K562 (cell line): ENCODE measurements at regions not wholly inside any gene's neighbourhood (a gene's known extent, or its start where the extent isn't known, plus 50 kb on each side); places are given as distances from the start of the nearest gene placed in this dataset.

Experiments
- ATAC-seq: fragments of 200-7000 bp; cut with Tn5 transposase; 3 replicates; pipeline ENCODE4 v1.9.1; 2020; ENCODE audit warnings: moderate library complexity
- BruUV-seq: library from RNA; stranded (reverse); fragments of 400-500 nt; replicated peaks from 2 replicates; lab custom pipeline; 2021; lab: Mats Ljungman, UMichigan
- CTCF ChIA-PET: fragments of 300-600 bp; formaldehyde crosslinking; extraction: SDS; loops from one replicate; lab custom pipeline; 2021; ENCODE audit warnings: low intra/inter-chr PET ratio; lab: Yijun Ruan, JAX
- POLR2A ChIA-PET: fragments of 300-600, 350-650 bp; sonication (Branson Sonifier 250); formaldehyde crosslinking; extraction: SDS; loops from one replicate; lab custom pipeline; 2021; ENCODE audit warnings: antibody characterized with exemption, inconsistent platforms; lab: Yijun Ruan, JAX
- DNase-seq, 4 experiments: peaks; one replicate each; pipeline versions ENCODE4 v3.0.0 to v3.0.0-alpha.2; 2011 to 2018; ENCODE audit warnings: low spot score in 3 of 4, mixed read lengths in 3 of 4; ENCODE audit errors: extremely low read depth in 1 of 4
- FAIRE-seq: peaks from 2 replicates; lab custom pipeline; 2011; peaks lifted over from hg19 to GRCh38; lab: Jason Lieb, UNC
- H2AFZ ChIP-seq: 2 replicates; pipeline ENCODE4 v1.6.0; 2011; ENCODE audit warnings: low read depth, low read length, control low read depth, inconsistent platforms
- H3K27ac ChIP-seq: fragments of 200-600 bp; 3 replicates; pipeline ENCODE4 v1.8.0; 2011; ENCODE audit warnings: low read depth, mild to moderate bottlenecking, control low read depth, inconsistent platforms, low read length, moderate library complexity, mixed read lengths; ENCODE audit errors: extremely low read depth
- H3K27me3 ChIP-seq, 2 experiments: fragments of 300-600 bp in 1 of 2; 2 replicates in 1 of 2; 3 replicates in 1 of 2; pipeline versions ENCODE4 v1.6.0 to v1.8.0; 2011; ENCODE audit warnings: inconsistent platforms in 2 of 2, low read length in 2 of 2, mild to moderate bottlenecking in 1 of 2, mixed read lengths in 1 of 2, moderate library complexity in 1 of 2; ENCODE audit not compliant: control insufficient read depth in 2 of 2, insufficient read depth in 2 of 2
- H3K36me3 ChIP-seq: fragments of 300-600 bp; 3 replicates; pipeline ENCODE4 v1.8.0; 2011; ENCODE audit warnings: mild to moderate bottlenecking, low read length, inconsistent platforms; ENCODE audit not compliant: control insufficient read depth, insufficient read depth
- H3K4me1 ChIP-seq, 2 experiments: fragments of 200-600 bp in 1 of 2; replicated peaks in 1 of 2; 2 replicates in 1 of 2; 3 replicates in 1 of 2; pipeline versions ENCODE4 v1.5.1 to v1.8.0; 2011; ENCODE audit warnings: inconsistent platforms in 2 of 2, low read length in 2 of 2, mild to moderate bottlenecking in 1 of 2, mixed read lengths in 1 of 2, moderate library complexity in 1 of 2; ENCODE audit not compliant: control insufficient read depth in 2 of 2, insufficient read depth in 2 of 2
- H3K4me2 ChIP-seq: 2 replicates; pipeline ENCODE4 v1.6.1; 2011; ENCODE audit warnings: low read length, control low read depth, inconsistent platforms, mixed read lengths; ENCODE audit not compliant: insufficient read depth
- H3K4me3 ChIP-seq: fragments of 200-600 bp; sonication (generic), shearing (Covaris generic); 2 replicates; pipeline ENCODE4 v1.5.1; 2016; ENCODE audit warnings: control low read depth, inconsistent platforms
- H3K79me2 ChIP-seq: fragments of 200-600 bp; 3 replicates; pipeline ENCODE4 v1.8.0; 2011; ENCODE audit warnings: low read length, inconsistent platforms; ENCODE audit not compliant: control insufficient read depth, insufficient read depth
- H3K9ac ChIP-seq, 2 experiments: 2 replicates each; pipeline versions ENCODE4 v1.6.0 to v1.6.1; 2011; ENCODE audit warnings: low read depth in 2 of 2, low read length in 2 of 2, control low read depth in 1 of 2, inconsistent platforms in 1 of 2, mild to moderate bottlenecking in 1 of 2, mixed read lengths in 1 of 2; ENCODE audit not compliant: insufficient read depth in 1 of 2
- H3K9me1 ChIP-seq: one replicate; pipeline ENCODE4 v1.6.0; 2011; ENCODE audit warnings: inconsistent platforms, mild to moderate bottlenecking, low read length, moderate library complexity; ENCODE audit not compliant: control insufficient read depth, insufficient read depth
- H3K9me3 ChIP-seq: replicated peaks from 2 replicates; pipeline ENCODE4 v1.5.1; 2011; ENCODE audit warnings: low read depth, low read length, inconsistent platforms; ENCODE audit not compliant: control insufficient read depth, insufficient read depth
- H4K20me1 ChIP-seq: replicated peaks from 2 replicates; pipeline ENCODE4 v1.6.1; 2011; ENCODE audit warnings: low read length, inconsistent platforms, mixed read lengths; ENCODE audit not compliant: control insufficient read depth, insufficient read depth
- BHLHE40 ChIP-seq: IDR thresholded peaks from 2 replicates; pipeline ENCODE4 v1.6.1; 2011; ENCODE audit warnings: low read length, improper control_type of control experiment
- DMBX1 ChIP-seq: fragments of 250-450 bp; sonication (Bioruptor Pico); IDR thresholded peaks from 2 replicates; pipeline ENCODE4 v1.8.0; 2022; ENCODE audit warnings: inconsistent platforms, mild to moderate bottlenecking, moderate library complexity, borderline replicate concordance
- SLC30A9 ChIP-seq: fragments of 250-450 bp; sonication (Bioruptor Pico); IDR thresholded peaks from 2 replicates; pipeline ENCODE4 v1.8.0; 2022; ENCODE audit warnings: mild to moderate bottlenecking, moderate library complexity
- ZC3H4 ChIP-seq: sonication (generic); formaldehyde crosslinking; IDR thresholded peaks from 2 replicates; pipeline ENCODE4 v1.9.0; 2021; ENCODE audit warnings: missing genetic modification reagents, borderline replicate concordance
- ZNF644 ChIP-seq: fragments of 200-800 bp; sonication (Bioruptor generic); IDR thresholded peaks from 2 replicates; pipeline ENCODE4 v1.6.1; 2016; ENCODE audit warnings: low read depth, missing genetic modification characterization, missing compliant biosample characterization
- WGBS: fragments of 100-300 bp; shearing (Covaris generic); methylation state at CpG from one replicate; pipeline ENCODE4 v1.1.6; 2016; ENCODE audit warnings: low coverage, mixed read lengths; ENCODE audit not compliant: insufficient coverage; ENCODE audit errors: missing lambda C conversion rate; 5-methylcytosine and 5-hydroxymethylcytosine counted together
- in situ Hi-C: fragments of 300-500 bp; cut with MboI; formaldehyde crosslinking; loops from 4 replicates; pipeline ENCODE4 v1.15.0; 2018; ENCODE audit warnings: inconsistent platforms, mixed read lengths
- intact Hi-C: fragments of 100-400 bp; cut with micrococcal nuclease; formaldehyde crosslinking; loops from 2 replicates; pipeline ENCODE4 v1.14.2; 2022
- TF ChIP-seq, protein P1 (sequence below): fragments of 200-600 bp; sonication (generic); IDR thresholded peaks from one replicate; pipeline ENCODE4 v1.6.1; 2012; ENCODE audit warnings: mild to moderate bottlenecking, low read depth, low read length, inconsistent platforms
- TF ChIP-seq, protein P2 (sequence below): sonication (generic); formaldehyde crosslinking; IDR thresholded peaks from 2 replicates; pipeline ENCODE4 v1.8.1; 2023; ENCODE audit warnings: mild to moderate bottlenecking, missing genetic modification reagents

DNA sequence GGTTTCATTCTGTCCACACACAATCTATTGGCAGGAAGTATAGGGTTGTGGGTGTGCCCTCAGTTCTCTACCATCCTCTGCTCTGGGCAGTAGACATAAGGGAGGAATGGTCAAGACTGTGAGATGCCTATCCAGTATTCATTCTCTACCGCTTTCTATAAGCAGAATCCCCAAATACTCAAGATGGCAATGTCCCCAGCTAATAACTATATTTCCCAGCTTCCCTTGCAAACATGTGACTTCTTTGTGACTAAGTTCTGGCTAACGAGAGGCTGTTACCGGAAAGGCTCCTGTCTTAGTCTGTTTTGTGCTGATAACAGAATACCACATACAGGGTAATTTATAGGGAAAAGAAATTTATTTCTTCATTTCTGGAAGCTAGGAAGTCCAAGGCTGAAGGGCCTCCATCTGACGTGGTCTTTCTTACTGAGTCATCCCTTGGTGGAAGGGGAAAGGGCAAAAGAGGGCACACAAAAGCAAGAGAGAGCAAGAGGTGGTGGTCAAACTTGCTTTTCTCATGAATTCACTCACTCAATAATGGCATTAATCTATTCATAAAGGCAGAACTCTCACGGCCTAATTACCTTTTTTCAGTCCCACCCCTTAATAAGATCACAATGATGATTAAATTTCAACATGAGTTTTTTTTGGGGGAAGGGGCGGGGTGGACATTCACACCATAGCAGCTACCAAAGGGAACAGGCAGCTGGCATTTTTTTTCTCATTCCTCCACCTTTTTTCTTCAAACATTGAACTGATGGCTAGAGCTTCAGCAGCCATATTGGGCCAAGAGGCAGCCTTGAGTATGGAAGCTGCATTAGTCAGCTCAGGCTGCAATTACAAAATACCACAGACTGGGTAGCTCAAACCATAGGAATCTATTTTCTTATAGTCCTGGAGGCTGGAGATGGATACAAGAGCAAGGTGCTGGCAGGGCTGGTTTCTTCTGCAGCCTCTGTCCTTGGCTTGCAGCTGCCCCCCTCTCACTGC is 109.7 kb upstream of the OR9Q1 start:
- DNase-seq: peak; percentile 33 to 45 (median 40)
- CTCF ChIA-PET: no interaction called here
- in situ Hi-C loops (no loop called here), intact Hi-C loops (no loop called here)
- FAIRE-seq: peak; percentile 85
- BruUV-seq: no TSS peak
- POLR2A ChIA-PET: interaction anchor here (0.8 kb wide), 1 partner anchor 39 kb away, joined by 3 read pairs; no protein-coding TSS in a partner anchor
- Histone ChIP-seq H3K9me1 (no peaks in the 10 kb centered on the region), H3K4me1 (peaks cover 0 to 10% of the 10 kb centered on the region in 2 experiments; a peak in 4 of 5 replicates), H3K27me3 (no peaks in the 10 kb centered on the region; a peak in 2 of 5 replicates), H3K4me3 (no peak overlapping the region), H3K79me2 (no peaks in the 10 kb centered on the region), H3K36me3 (no peaks in the 10 kb centered on the region), H3K9ac (no peak overlapping the region), H2AFZ (peak overlapping the region; percentile 84), H3K27ac (peak overlapping the region; percentile 63; the same call in 2 of the 3 replicates), H3K4me2 (no peak overlapping the region), H4K20me1 (no peaks in the 10 kb centered on the region), H3K9me3 (no peaks in the 10 kb centered on the region)
- peak; percentile 74 for ATAC-seq
- 26% methylated on average over 6 of the region's 6 CpGs for WGBS
- TF ChIP-seq SLC30A9 (CRISPR knock-in tag) (no peak), BHLHE40 (no peak), DMBX1 (CRISPR knock-in tag) (peak; percentile 72), ZNF644 (tag) (no peak), ZC3H4 (CRISPR knock-in tag) (no peak)
- TF ChIP-seq, protein P1, sequence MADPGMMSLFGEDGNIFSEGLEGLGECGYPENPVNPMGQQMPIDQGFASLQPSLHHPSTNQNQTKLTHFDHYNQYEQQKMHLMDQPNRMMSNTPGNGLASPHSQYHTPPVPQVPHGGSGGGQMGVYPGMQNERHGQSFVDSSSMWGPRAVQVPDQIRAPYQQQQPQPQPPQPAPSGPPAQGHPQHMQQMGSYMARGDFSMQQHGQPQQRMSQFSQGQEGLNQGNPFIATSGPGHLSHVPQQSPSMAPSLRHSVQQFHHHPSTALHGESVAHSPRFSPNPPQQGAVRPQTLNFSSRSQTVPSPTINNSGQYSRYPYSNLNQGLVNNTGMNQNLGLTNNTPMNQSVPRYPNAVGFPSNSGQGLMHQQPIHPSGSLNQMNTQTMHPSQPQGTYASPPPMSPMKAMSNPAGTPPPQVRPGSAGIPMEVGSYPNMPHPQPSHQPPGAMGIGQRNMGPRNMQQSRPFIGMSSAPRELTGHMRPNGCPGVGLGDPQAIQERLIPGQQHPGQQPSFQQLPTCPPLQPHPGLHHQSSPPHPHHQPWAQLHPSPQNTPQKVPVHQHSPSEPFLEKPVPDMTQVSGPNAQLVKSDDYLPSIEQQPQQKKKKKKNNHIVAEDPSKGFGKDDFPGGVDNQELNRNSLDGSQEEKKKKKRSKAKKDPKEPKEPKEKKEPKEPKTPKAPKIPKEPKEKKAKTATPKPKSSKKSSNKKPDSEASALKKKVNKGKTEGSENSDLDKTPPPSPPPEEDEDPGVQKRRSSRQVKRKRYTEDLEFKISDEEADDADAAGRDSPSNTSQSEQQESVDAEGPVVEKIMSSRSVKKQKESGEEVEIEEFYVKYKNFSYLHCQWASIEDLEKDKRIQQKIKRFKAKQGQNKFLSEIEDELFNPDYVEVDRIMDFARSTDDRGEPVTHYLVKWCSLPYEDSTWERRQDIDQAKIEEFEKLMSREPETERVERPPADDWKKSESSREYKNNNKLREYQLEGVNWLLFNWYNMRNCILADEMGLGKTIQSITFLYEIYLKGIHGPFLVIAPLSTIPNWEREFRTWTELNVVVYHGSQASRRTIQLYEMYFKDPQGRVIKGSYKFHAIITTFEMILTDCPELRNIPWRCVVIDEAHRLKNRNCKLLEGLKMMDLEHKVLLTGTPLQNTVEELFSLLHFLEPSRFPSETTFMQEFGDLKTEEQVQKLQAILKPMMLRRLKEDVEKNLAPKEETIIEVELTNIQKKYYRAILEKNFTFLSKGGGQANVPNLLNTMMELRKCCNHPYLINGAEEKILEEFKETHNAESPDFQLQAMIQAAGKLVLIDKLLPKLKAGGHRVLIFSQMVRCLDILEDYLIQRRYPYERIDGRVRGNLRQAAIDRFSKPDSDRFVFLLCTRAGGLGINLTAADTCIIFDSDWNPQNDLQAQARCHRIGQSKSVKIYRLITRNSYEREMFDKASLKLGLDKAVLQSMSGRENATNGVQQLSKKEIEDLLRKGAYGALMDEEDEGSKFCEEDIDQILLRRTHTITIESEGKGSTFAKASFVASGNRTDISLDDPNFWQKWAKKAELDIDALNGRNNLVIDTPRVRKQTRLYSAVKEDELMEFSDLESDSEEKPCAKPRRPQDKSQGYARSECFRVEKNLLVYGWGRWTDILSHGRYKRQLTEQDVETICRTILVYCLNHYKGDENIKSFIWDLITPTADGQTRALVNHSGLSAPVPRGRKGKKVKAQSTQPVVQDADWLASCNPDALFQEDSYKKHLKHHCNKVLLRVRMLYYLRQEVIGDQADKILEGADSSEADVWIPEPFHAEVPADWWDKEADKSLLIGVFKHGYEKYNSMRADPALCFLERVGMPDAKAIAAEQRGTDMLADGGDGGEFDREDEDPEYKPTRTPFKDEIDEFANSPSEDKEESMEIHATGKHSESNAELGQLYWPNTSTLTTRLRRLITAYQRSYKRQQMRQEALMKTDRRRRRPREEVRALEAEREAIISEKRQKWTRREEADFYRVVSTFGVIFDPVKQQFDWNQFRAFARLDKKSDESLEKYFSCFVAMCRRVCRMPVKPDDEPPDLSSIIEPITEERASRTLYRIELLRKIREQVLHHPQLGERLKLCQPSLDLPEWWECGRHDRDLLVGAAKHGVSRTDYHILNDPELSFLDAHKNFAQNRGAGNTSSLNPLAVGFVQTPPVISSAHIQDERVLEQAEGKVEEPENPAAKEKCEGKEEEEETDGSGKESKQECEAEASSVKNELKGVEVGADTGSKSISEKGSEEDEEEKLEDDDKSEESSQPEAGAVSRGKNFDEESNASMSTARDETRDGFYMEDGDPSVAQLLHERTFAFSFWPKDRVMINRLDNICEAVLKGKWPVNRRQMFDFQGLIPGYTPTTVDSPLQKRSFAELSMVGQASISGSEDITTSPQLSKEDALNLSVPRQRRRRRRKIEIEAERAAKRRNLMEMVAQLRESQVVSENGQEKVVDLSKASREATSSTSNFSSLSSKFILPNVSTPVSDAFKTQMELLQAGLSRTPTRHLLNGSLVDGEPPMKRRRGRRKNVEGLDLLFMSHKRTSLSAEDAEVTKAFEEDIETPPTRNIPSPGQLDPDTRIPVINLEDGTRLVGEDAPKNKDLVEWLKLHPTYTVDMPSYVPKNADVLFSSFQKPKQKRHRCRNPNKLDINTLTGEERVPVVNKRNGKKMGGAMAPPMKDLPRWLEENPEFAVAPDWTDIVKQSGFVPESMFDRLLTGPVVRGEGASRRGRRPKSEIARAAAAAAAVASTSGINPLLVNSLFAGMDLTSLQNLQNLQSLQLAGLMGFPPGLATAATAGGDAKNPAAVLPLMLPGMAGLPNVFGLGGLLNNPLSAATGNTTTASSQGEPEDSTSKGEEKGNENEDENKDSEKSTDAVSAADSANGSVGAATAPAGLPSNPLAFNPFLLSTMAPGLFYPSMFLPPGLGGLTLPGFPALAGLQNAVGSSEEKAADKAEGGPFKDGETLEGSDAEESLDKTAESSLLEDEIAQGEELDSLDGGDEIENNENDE: no peak
- TF ChIP-seq, protein P2, sequence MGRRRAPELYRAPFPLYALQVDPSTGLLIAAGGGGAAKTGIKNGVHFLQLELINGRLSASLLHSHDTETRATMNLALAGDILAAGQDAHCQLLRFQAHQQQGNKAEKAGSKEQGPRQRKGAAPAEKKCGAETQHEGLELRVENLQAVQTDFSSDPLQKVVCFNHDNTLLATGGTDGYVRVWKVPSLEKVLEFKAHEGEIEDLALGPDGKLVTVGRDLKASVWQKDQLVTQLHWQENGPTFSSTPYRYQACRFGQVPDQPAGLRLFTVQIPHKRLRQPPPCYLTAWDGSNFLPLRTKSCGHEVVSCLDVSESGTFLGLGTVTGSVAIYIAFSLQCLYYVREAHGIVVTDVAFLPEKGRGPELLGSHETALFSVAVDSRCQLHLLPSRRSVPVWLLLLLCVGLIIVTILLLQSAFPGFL (CRISPR knock-in tag): no peak
